Omental fat pad (tissue), 3 donors: ENCODE measurements at regions not wholly inside any gene's neighbourhood (a gene's known extent, or its start where the extent isn't known, plus 50 kb on each side); places are given as distances from the start of the nearest gene placed in this dataset.

ENCODE experiments used
- ATAC-seq: fragments of 150-250 bp; one replicate; pipeline ENCODE4 v1.9.1; 2016; ENCODE audit warnings: mild to moderate bottlenecking, moderate library complexity; ENCODE audit not compliant: low FRiP score
- DNase-seq: peaks from one replicate; pipeline ENCODE4 v3.0.0-alpha.2; 2019; ENCODE audit warnings: low spot score
- CTCF ChIP-seq, 3 donors: fragments of 450-650 bp; IDR thresholded peaks; one replicate each; pipeline ENCODE4 v1.5.1; 2016 to 2017; ENCODE audit warnings: antibody characterized with exemption in 3 of 3, mild to moderate bottlenecking in 3 of 3, moderate library complexity in 2 of 3

GRCh38 chr18:60044290-60045006 lies 144.7 kb downstream of the PMAIP1 start:
- TF ChIP-seq CTCF (IDR thresholded peaks at IDR 0.05) = no peak
- ATAC-seq (no peak), DNase-seq (no peak)

GRCh38 chr18:60040971-60041370 lies 141.2 kb downstream of the PMAIP1 start:
- DNase-seq (no peak), ATAC-seq (no peak)
- TF ChIP-seq CTCF (IDR thresholded peaks at IDR 0.05) = no peak

- ATAC-seq (no peak), DNase-seq (no peak)
- TF ChIP-seq CTCF (IDR thresholded peaks at IDR 0.05) = no peak
These were observed 138.9 kb downstream of the PMAIP1 start for GRCh38 chr18:60038731-60039130.

- no peak for TF ChIP-seq CTCF (IDR thresholded peaks at IDR 0.05)
- no peak for DNase-seq
- no peak for ATAC-seq
These were observed 127.6 kb downstream of the PMAIP1 start for GRCh38 chr18:60027397-60027796.

- ATAC-seq (no peak), DNase-seq (no peak)
- no peak for TF ChIP-seq CTCF (IDR thresholded peaks at IDR 0.05)
These were observed 125.1 kb downstream of the PMAIP1 start for GRCh38 chr18:60024857-60025256.

GRCh38 chr18:60024345-60024744 lies 124.5 kb downstream of the PMAIP1 start:
- no peak for TF ChIP-seq CTCF (IDR thresholded peaks at IDR 0.05)
- DNase-seq (no peak), ATAC-seq (no peak)

GRCh38 chr18:60022671-60023276 lies 123.0 kb downstream of the PMAIP1 start:
- TF ChIP-seq CTCF (IDR thresholded peaks at IDR 0.05) = no peak
- no peak for DNase-seq
- no peak for ATAC-seq
